ENCODE measurements at regions not wholly inside any gene's neighbourhood (a gene's known extent, or its start where the extent isn't known, plus 50 kb on each side); places are given as distances from the start of the nearest gene placed in this dataset.
"Not testable (repeated sequence)": the region's sequence is repeated elsewhere in the genome, so short reads cannot be mapped to it uniquely, and the experiment has no call there.

- DNase-seq; H3K4me3 ChIP-seq (ENCODE audit: low read depth, low read length); H3K36me3 ChIP-seq; H3K27ac ChIP-seq; H3K9me3 ChIP-seq (ENCODE audit: severe bottlenecking); H3K27me3 ChIP-seq (ENCODE audit: insufficient read depth, low read depth, severe bottlenecking): not testable (repeated sequence)
- TF ChIP-seq CTCF (IDR thresholded peaks at IDR 0.05; ENCODE audit: low read depth, low read length): peak; percentile 31; the same call in 1 of the 2 replicates
Measured at GRCh38 chr1:146704162-146704724, 233.9 kb upstream of the NBPF12 start.

GRCh38 chr1:146701320-146701719, 236.8 kb upstream of the NBPF12 start:
- not testable (repeated sequence) for DNase-seq; H3K4me3 ChIP-seq (ENCODE audit: low read depth, low read length); H3K36me3 ChIP-seq; H3K27me3 ChIP-seq (ENCODE audit: insufficient read depth, low read depth, severe bottlenecking); H3K9me3 ChIP-seq (ENCODE audit: severe bottlenecking); H3K27ac ChIP-seq

- not testable (repeated sequence) for DNase-seq
Measured at GRCh38 chr1:146695388-146695787, 242.7 kb upstream of the NBPF12 start.

GRCh38 chr1:146691798-146692197, 246.3 kb upstream of the NBPF12 start:
- not testable (repeated sequence) for H3K27ac ChIP-seq; DNase-seq; H3K27me3 ChIP-seq (ENCODE audit: insufficient read depth, low read depth, severe bottlenecking); H3K4me3 ChIP-seq (ENCODE audit: low read depth, low read length); H3K9me3 ChIP-seq (ENCODE audit: severe bottlenecking); H3K36me3 ChIP-seq

More at GRCh38 chr1:146695388-146695787, 242.7 kb upstream of the NBPF12 start:
- not testable (repeated sequence) for H3K27me3 ChIP-seq (ENCODE audit: insufficient read depth, low read depth, severe bottlenecking); H3K9me3 ChIP-seq (ENCODE audit: severe bottlenecking); H3K36me3 ChIP-seq; H3K4me3 ChIP-seq (ENCODE audit: low read depth, low read length); H3K27ac ChIP-seq

- H3K9me3 ChIP-seq (ENCODE audit: severe bottlenecking); H3K27ac ChIP-seq; H3K36me3 ChIP-seq; DNase-seq; H3K27me3 ChIP-seq (ENCODE audit: insufficient read depth, low read depth, severe bottlenecking); H3K4me3 ChIP-seq (ENCODE audit: low read depth, low read length): not testable (repeated sequence)
Measured at GRCh38 chr1:146688893-146689292, 249.2 kb upstream of the NBPF12 start.

- not testable (repeated sequence) for H3K27ac ChIP-seq; H3K36me3 ChIP-seq; H3K27me3 ChIP-seq (ENCODE audit: insufficient read depth, low read depth, severe bottlenecking); H3K4me3 ChIP-seq (ENCODE audit: low read depth, low read length); DNase-seq; H3K9me3 ChIP-seq (ENCODE audit: severe bottlenecking)
Measured at GRCh38 chr1:146686777-146687366, 251.3 kb upstream of the NBPF12 start.

- H3K36me3 ChIP-seq; H3K9me3 ChIP-seq (ENCODE audit: severe bottlenecking); H3K27ac ChIP-seq; H3K4me3 ChIP-seq (ENCODE audit: low read depth, low read length); H3K27me3 ChIP-seq (ENCODE audit: insufficient read depth, low read depth, severe bottlenecking); DNase-seq: not testable (repeated sequence)
Measured at GRCh38 chr1:146683126-146683429, 255.0 kb upstream of the NBPF12 start.

GRCh38 chr1:146682227-146683125, 255.6 kb upstream of the NBPF12 start:
- H3K4me3 ChIP-seq (ENCODE audit: low read depth, low read length); DNase-seq; H3K27ac ChIP-seq; H3K9me3 ChIP-seq (ENCODE audit: severe bottlenecking); H3K27me3 ChIP-seq (ENCODE audit: insufficient read depth, low read depth, severe bottlenecking); H3K36me3 ChIP-seq: not testable (repeated sequence)

GRCh38 chr1:146673729-146674299, 264.3 kb upstream of the NBPF12 start:
- H3K27me3 ChIP-seq (ENCODE audit: insufficient read depth, low read depth, severe bottlenecking); H3K4me3 ChIP-seq (ENCODE audit: low read depth, low read length); DNase-seq; H3K36me3 ChIP-seq; H3K9me3 ChIP-seq (ENCODE audit: severe bottlenecking); H3K27ac ChIP-seq: not testable (repeated sequence)

GRCh38 chr1:146672608-146673007, 265.5 kb upstream of the NBPF12 start:
- not testable (repeated sequence) for H3K36me3 ChIP-seq; H3K27ac ChIP-seq; DNase-seq; H3K9me3 ChIP-seq (ENCODE audit: severe bottlenecking); H3K27me3 ChIP-seq (ENCODE audit: insufficient read depth, low read depth, severe bottlenecking); H3K4me3 ChIP-seq (ENCODE audit: low read depth, low read length)

GRCh38 chr1:146671588-146671987, 266.5 kb upstream of the NBPF12 start:
- H3K36me3 ChIP-seq; H3K27ac ChIP-seq; H3K4me3 ChIP-seq (ENCODE audit: low read depth, low read length); DNase-seq; H3K9me3 ChIP-seq (ENCODE audit: severe bottlenecking); H3K27me3 ChIP-seq (ENCODE audit: insufficient read depth, low read depth, severe bottlenecking): not testable (repeated sequence)

- not testable (repeated sequence) for H3K27ac ChIP-seq; H3K36me3 ChIP-seq; DNase-seq; H3K27me3 ChIP-seq (ENCODE audit: insufficient read depth, low read depth, severe bottlenecking); H3K9me3 ChIP-seq (ENCODE audit: severe bottlenecking); H3K4me3 ChIP-seq (ENCODE audit: low read depth, low read length)
Measured at GRCh38 chr1:146670832-146671566, 267.1 kb upstream of the NBPF12 start.

- not testable (repeated sequence) for H3K27me3 ChIP-seq (ENCODE audit: insufficient read depth, low read depth, severe bottlenecking); H3K27ac ChIP-seq; DNase-seq; H3K9me3 ChIP-seq (ENCODE audit: severe bottlenecking); H3K4me3 ChIP-seq (ENCODE audit: low read depth, low read length); H3K36me3 ChIP-seq
Measured at GRCh38 chr1:146666275-146666674, 271.8 kb upstream of the NBPF12 start.
